Heart left ventricle (tissue), 13 donors: ENCODE measurements at regions not wholly inside any gene's neighbourhood (a gene's known extent, or its start where the extent isn't known, plus 50 kb on each side); places are given as distances from the start of the nearest gene placed in this dataset.

Source experiments
- CTCF ChIP-seq, 12 donors: fragments of 200-600 bp; sonication (generic) in 4 of 12; IDR thresholded peaks; one replicate each; pipeline versions ENCODE4 v1.5.0 to v1.8.0; 2018 to 2022; ENCODE audit warnings: antibody characterized with exemption in 12 of 12, mild to moderate bottlenecking in 5 of 12
- POLR2A ChIP-seq, 2 donors: fragments of 450-650 bp; IDR thresholded peaks; one replicate each; pipeline ENCODE4 v1.6.1; 2017; ENCODE audit warnings: antibody characterized with exemption in 2 of 2, mild to moderate bottlenecking in 2 of 2, moderate library complexity in 2 of 2
- donor health status: ischemic (EF 13 %, LVEDD 7.1; RV severe dilation, severe dysfunction).
- donor health status: DM: no; HTN: yes; CAD: no.
- donor health status: DM: no; HTN: no; CAD: no.
- donor health status: ischemic (EF 25% LVEDD 6.9; RV normal size, moderate dysfunction).
- donor health status: ischemic (EF 25% LVEDD 5.7; RV mildly dilated, moderate dysfunction).
- donor health status: ischemic (EF 35%, LVEDD 5.7; RV mildly dilated, moderate dysfunction).
- donor health status: nonischemic (EF 11% LVEDD 7.7; RV severe dilation, severe dysfunction).
- donor health status: DM: yes; HTN: yes; CAD: no.
- donor health status: PGD.
- donor health status: ischemic (EF 29% LVEDD 5.4; RV normal size, mild dysfunction).
- donor health status: nonischemic (EF 23%, LVEDD 6.1; RV moderate dilation, normal function).

GRCh38 chr3:194275291-194275690 lies 75.8 kb downstream of the CPN2 start:
- TF ChIP-seq CTCF (IDR thresholded peaks at IDR 0.05), result no peak
- no peak for TF ChIP-seq POLR2A (IDR thresholded peaks at IDR 0.05)
